ENCODE measurements at regions not wholly inside any gene's neighbourhood (a gene's known extent, or its start where the extent isn't known, plus 50 kb on each side); places are given as distances from the start of the nearest gene placed in this dataset.

- TF ChIP-seq CTCF (IDR thresholded peaks at IDR 0.05) (no peak), POLR2A (IDR thresholded peaks at IDR 0.05) (no peak)
Measured at GRCh38 chr1:104905322-104905721, 1155.6 kb downstream of the AMY1C start.
